Urinary bladder (tissue), 3 donors: ENCODE measurements at regions not wholly inside any gene's neighbourhood (a gene's known extent, or its start where the extent isn't known, plus 50 kb on each side); places are given as distances from the start of the nearest gene placed in this dataset.

Experiments used
- DNase-seq: peaks from one replicate; pipeline ENCODE4 v3.0.0-alpha.2; 2015; ENCODE audit errors: extremely low spot score
- H3K27ac ChIP-seq: one replicate; pipeline ENCODE4 v1.5.1; 2013; ENCODE audit warnings: low read depth, mild to moderate bottlenecking, moderate library complexity
- H3K36me3 ChIP-seq: one replicate; pipeline ENCODE4 v1.6.1; 2013; ENCODE audit warnings: mild to moderate bottlenecking, moderate library complexity; ENCODE audit not compliant: insufficient read depth
- H3K4me1 ChIP-seq: one replicate; pipeline ENCODE4 v1.6.1; 2013; ENCODE audit warnings: mild to moderate bottlenecking, moderate library complexity; ENCODE audit not compliant: insufficient read depth
- H3K4me3 ChIP-seq: one replicate; pipeline ENCODE4 v1.5.1; 2013; ENCODE audit warnings: low read depth, low read length
- WGBS: extraction: QIAGEN DNeasy Blood & Tissue Kit; methylation state at CpG from one replicate; pipeline ENCODE4 v1.1.7; 2013; 5-methylcytosine and 5-hydroxymethylcytosine counted together
- donor health status: healthy with polysubstance abuse.
- donor health status: healthy.

- Histone ChIP-seq H3K27ac (no peak overlapping the region), H3K36me3 (no peaks in the 10 kb centered on the region), H3K4me1 (no peaks in the 10 kb centered on the region), H3K4me3 (no peak overlapping the region)
- DNase-seq = no peak
- 81% methylated on average over 1 of the region's 1 CpG for WGBS
These were observed 108.4 kb downstream of the FAT3 start for GRCh38 chr11:92332986-92333385.

- Histone ChIP-seq H3K4me3 (no peak overlapping the region), H3K4me1 (no peaks in the 10 kb centered on the region), H3K36me3 (no peaks in the 10 kb centered on the region), H3K27ac (no peak overlapping the region)
- WGBS = 94% methylated on average over 6 of the region's 6 CpGs
- DNase-seq = no peak
These were observed 116.2 kb downstream of the FAT3 start for GRCh38 chr11:92340839-92341238.

GRCh38 chr11:92342034-92342720, 117.6 kb downstream of the FAT3 start:
- H3K27ac ChIP-seq = no peak overlapping the region
- WGBS = 77% methylated on average over 9 of the region's 9 CpGs
- no peaks in the 10 kb centered on the region for H3K4me1 ChIP-seq
- no peak overlapping the region for H3K4me3 ChIP-seq
- H3K36me3 ChIP-seq = no peaks in the 10 kb centered on the region
- no peak for DNase-seq

- Histone ChIP-seq H3K4me3 (no peak overlapping the region), H3K36me3 (no peaks in the 10 kb centered on the region), H3K27ac (no peak overlapping the region), H3K4me1 (no peaks in the 10 kb centered on the region)
- DNase-seq = no peak
- WGBS = 87% methylated on average over 3 of the region's 3 CpGs
These were observed 118.3 kb downstream of the FAT3 start for GRCh38 chr11:92342886-92343285.

GRCh38 chr11:92346220-92346619, 121.6 kb downstream of the FAT3 start:
- WGBS = 83% methylated on average over 4 of the region's 4 CpGs
- Histone ChIP-seq H3K4me1 (no peaks in the 10 kb centered on the region), H3K27ac (no peak overlapping the region), H3K4me3 (no peak overlapping the region), H3K36me3 (no peaks in the 10 kb centered on the region)
- no peak for DNase-seq

GRCh38 chr11:92347454-92347853, 122.8 kb downstream of the FAT3 start:
- WGBS = 66% methylated on average over 1 of the region's 1 CpG
- no peak overlapping the region for H3K4me3 ChIP-seq
- no peak overlapping the region for H3K27ac ChIP-seq
- no peaks in the 10 kb centered on the region for H3K4me1 ChIP-seq
- no peaks in the 10 kb centered on the region for H3K36me3 ChIP-seq
- no peak for DNase-seq

GRCh38 chr11:92349486-92350156, 125.0 kb downstream of the FAT3 start:
- Histone ChIP-seq H3K27ac (no peak overlapping the region), H3K4me1 (no peaks in the 10 kb centered on the region), H3K36me3 (no peaks in the 10 kb centered on the region), H3K4me3 (no peak overlapping the region)
- no peak for DNase-seq
- WGBS = 88% methylated on average over 4 of the region's 4 CpGs

- no peak for DNase-seq
- Histone ChIP-seq H3K36me3 (no peaks in the 10 kb centered on the region), H3K4me1 (no peaks in the 10 kb centered on the region), H3K27ac (no peak overlapping the region), H3K4me3 (no peak overlapping the region)
These were observed 132.7 kb downstream of the FAT3 start for GRCh38 chr11:92357344-92357743.

GRCh38 chr11:92357841-92358240, 133.2 kb downstream of the FAT3 start:
- no peaks in the 10 kb centered on the region for H3K36me3 ChIP-seq
- no peaks in the 10 kb centered on the region for H3K4me1 ChIP-seq
- H3K27ac ChIP-seq = no peak overlapping the region
- WGBS = 98% methylated on average over 2 of the region's 2 CpGs
- DNase-seq = no peak
- H3K4me3 ChIP-seq = no peak overlapping the region

- Histone ChIP-seq H3K27ac (no peak overlapping the region), H3K4me1 (no peaks in the 10 kb centered on the region), H3K36me3 (no peaks in the 10 kb centered on the region), H3K4me3 (no peak overlapping the region)
- no peak for DNase-seq
- WGBS = 94% methylated on average over 2 of the region's 2 CpGs
These were observed 136.9 kb downstream of the FAT3 start for GRCh38 chr11:92361551-92361950.

- Histone ChIP-seq H3K36me3 (no peaks in the 10 kb centered on the region), H3K27ac (no peak overlapping the region)
- no peak for DNase-seq
These were observed 138.4 kb downstream of the FAT3 start for GRCh38 chr11:92362989-92363388.

GRCh38 chr11:92364177-92364576, 139.6 kb downstream of the FAT3 start:
- WGBS = 85% methylated on average over 4 of the region's 4 CpGs
- no peaks in the 10 kb centered on the region for H3K4me1 ChIP-seq
- DNase-seq = no peak

More at GRCh38 chr11:92362989-92363388, 138.4 kb downstream of the FAT3 start:
- Histone ChIP-seq H3K4me1 (no peaks in the 10 kb centered on the region), H3K4me3 (no peak overlapping the region)
- 93% methylated on average over 1 of the region's 1 CpG for WGBS

GRCh38 chr11:92376146-92376599, 151.6 kb downstream of the FAT3 start:
- no peak for DNase-seq
- Histone ChIP-seq H3K4me3 (no peak overlapping the region), H3K27ac (no peak overlapping the region), H3K4me1 (no peaks in the 10 kb centered on the region), H3K36me3 (no peaks in the 10 kb centered on the region)
- WGBS = 55% methylated on average over 3 of the region's 3 CpGs

More at GRCh38 chr11:92364177-92364576, 139.6 kb downstream of the FAT3 start:
- Histone ChIP-seq H3K36me3 (no peaks in the 10 kb centered on the region), H3K4me3 (no peak overlapping the region), H3K27ac (no peak overlapping the region)

GRCh38 chr11:92376680-92377079, 152.1 kb downstream of the FAT3 start:
- WGBS = 86% methylated on average over 1 of the region's 1 CpG
- Histone ChIP-seq H3K4me1 (no peaks in the 10 kb centered on the region), H3K36me3 (no peaks in the 10 kb centered on the region), H3K4me3 (no peak overlapping the region), H3K27ac (no peak overlapping the region)
- DNase-seq = no peak
